ENCODE measurements at regions not wholly inside any gene's neighbourhood (a gene's known extent, or its start where the extent isn't known, plus 50 kb on each side); places are given as distances from the start of the nearest gene placed in this dataset.

DNA sequence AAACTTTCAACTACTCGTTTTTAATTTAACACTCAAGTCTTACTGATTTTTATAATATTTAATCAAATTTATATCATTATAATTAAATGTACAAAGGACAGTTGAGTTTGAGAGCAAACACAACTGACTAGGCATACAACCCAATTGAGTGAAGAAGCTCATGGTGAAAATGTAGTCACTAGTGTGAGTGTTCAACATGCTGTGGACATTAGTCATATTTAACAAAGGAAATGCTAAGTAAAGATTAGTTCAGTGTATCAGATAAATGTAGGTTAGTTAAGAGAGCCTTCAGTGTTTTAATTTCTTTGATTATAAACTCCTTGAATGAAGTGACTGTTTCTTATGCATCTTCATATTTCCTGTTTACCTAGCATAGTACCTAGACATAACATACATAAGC, 444.2 kb upstream of the GOLIM4 start:
- Histone ChIP-seq H4K20me1 (ENCODE audit: insufficient read depth) (no peaks in the 10 kb centered on the region), H3K9me2 (ENCODE audit: insufficient read depth) (no peaks in the 10 kb centered on the region), H3K4me2 (ENCODE audit: unreplicated experiment) (no peak overlapping the region), H3K27ac (no peak overlapping the region), H3K4me3 (no peak overlapping the region), H3K27me3 (replicated peaks; ENCODE audit: insufficient read depth) (no peaks in the 10 kb centered on the region), H3K9me3 (ENCODE audit: low read depth) (no peaks in the 10 kb centered on the region), H3F3A (ENCODE audit: insufficient read depth) (no peaks in the 10 kb centered on the region), H3K36me3 (ENCODE audit: low read depth) (no peaks in the 10 kb centered on the region), H2AFZ (no peak overlapping the region), H3K4me1 (ENCODE audit: insufficient read depth) (no peaks in the 10 kb centered on the region), H3K79me2 (ENCODE audit: insufficient read depth) (no peaks in the 10 kb centered on the region), H3K9ac (no peak overlapping the region)
- TF ChIP-seq EZH2 (IDR thresholded peaks at IDR 0.05; ENCODE audit: insufficient read depth, poor library complexity, severe bottlenecking) (no peak), EZH2phosphoT487 (IDR thresholded peaks at IDR 0.05; ENCODE audit: insufficient read depth, low read depth) (no peak)
- in situ Hi-C loops (cut with MboI) = no loop called here
- DNase-seq = no peak
- WGBS, 2 experiments (ENCODE audit: low coverage in 1 of 2, low lambda C conversion rate in 2 of 2, missing lambda C conversion rate in 2 of 2) = 38 to 45% methylated on average over 1 of the region's 1 CpG

DNA sequence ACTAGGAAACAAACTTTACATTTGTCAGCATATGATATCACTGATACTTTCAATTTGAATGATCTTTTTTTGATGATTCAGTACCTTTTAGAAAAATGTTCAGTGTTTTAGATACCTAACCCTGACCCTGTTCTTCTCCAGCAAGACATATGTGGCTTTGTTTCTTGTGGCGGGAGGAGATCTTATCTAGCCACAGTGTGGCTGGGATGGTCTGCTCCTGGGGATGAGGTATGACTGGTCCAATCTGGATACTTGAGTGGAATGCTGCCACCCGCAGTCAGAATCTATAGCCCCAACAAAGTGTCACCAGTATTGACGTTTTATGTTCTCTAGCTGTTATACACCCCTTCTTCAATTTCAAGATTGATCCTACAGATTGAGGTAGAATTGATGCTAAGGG, 439.0 kb upstream of the GOLIM4 start:
- no peaks in the 10 kb centered on the region for H3K79me2 ChIP-seq (ENCODE audit: insufficient read depth)
- TF ChIP-seq EZH2phosphoT487 (IDR thresholded peaks at IDR 0.05; ENCODE audit: insufficient read depth, low read depth) (no peak), EZH2 (IDR thresholded peaks at IDR 0.05; ENCODE audit: insufficient read depth, poor library complexity, severe bottlenecking) (no peak)
- H3K4me2 ChIP-seq (ENCODE audit: unreplicated experiment) = no peak overlapping the region
- H3K9me3 ChIP-seq (ENCODE audit: low read depth) = no peaks in the 10 kb centered on the region
- no peaks in the 10 kb centered on the region for H3K9me2 ChIP-seq (ENCODE audit: insufficient read depth)
- no peak overlapping the region for H2AFZ ChIP-seq
- no peaks in the 10 kb centered on the region for H3K4me1 ChIP-seq (ENCODE audit: insufficient read depth)
- H3K27me3 ChIP-seq (replicated peaks; ENCODE audit: insufficient read depth) = no peaks in the 10 kb centered on the region
- no peaks in the 10 kb centered on the region for H3F3A ChIP-seq (ENCODE audit: insufficient read depth)
- H3K9ac ChIP-seq = no peak overlapping the region
- no peaks in the 10 kb centered on the region for H3K36me3 ChIP-seq (ENCODE audit: low read depth)
- DNase-seq = no peak
- no peak overlapping the region for H3K4me3 ChIP-seq
- in situ Hi-C loops (cut with MboI) = no loop called here
- H3K27ac ChIP-seq = no peak overlapping the region
- WGBS, 2 experiments (ENCODE audit: low coverage in 1 of 2, low lambda C conversion rate in 2 of 2, missing lambda C conversion rate in 2 of 2) = 32 to 39% methylated on average over 3 of the region's 3 CpGs
- H4K20me1 ChIP-seq (ENCODE audit: insufficient read depth) = no peaks in the 10 kb centered on the region

DNA sequence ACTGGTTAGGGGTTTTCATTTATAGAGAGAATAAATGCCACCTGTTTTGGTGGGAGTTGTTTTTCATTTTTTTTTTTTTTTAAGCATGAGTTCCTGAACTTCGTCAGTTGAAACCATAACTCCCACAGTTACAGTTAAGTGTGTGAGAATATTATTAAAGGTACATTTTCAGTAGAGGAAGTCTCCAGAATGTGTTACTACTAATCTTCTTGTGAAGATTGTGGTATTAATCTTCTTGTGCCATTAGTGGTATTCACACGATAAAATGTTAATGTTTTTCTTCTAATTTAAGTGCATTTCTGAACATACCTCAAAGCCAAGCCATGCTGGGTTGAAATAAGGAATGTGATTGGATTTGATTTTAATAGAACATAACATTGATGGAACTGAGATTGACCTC, 437.9 kb upstream of the GOLIM4 start:
- in situ Hi-C loops (cut with MboI) = no loop called here
- H3F3A ChIP-seq (ENCODE audit: insufficient read depth) = no peaks in the 10 kb centered on the region
- H3K27ac ChIP-seq = no peak overlapping the region
- H3K4me3 ChIP-seq = no peak overlapping the region
- DNase-seq = no peak
- no peak for TF ChIP-seq EZH2phosphoT487 (IDR thresholded peaks at IDR 0.05; ENCODE audit: insufficient read depth, low read depth)
- TF ChIP-seq EZH2 (IDR thresholded peaks at IDR 0.05; ENCODE audit: insufficient read depth, poor library complexity, severe bottlenecking) = no peak
- H2AFZ ChIP-seq = no peak overlapping the region
- H3K9me2 ChIP-seq (ENCODE audit: insufficient read depth) = no peaks in the 10 kb centered on the region
- WGBS, 2 experiments (ENCODE audit: low coverage in 1 of 2, low lambda C conversion rate in 2 of 2, missing lambda C conversion rate in 2 of 2) = 35 to 40% methylated on average over 2 of the region's 2 CpGs
- no peaks in the 10 kb centered on the region for H3K36me3 ChIP-seq (ENCODE audit: low read depth)
- no peaks in the 10 kb centered on the region for H3K4me1 ChIP-seq (ENCODE audit: insufficient read depth)
- no peaks in the 10 kb centered on the region for H4K20me1 ChIP-seq (ENCODE audit: insufficient read depth)
- no peaks in the 10 kb centered on the region for H3K9me3 ChIP-seq (ENCODE audit: low read depth)
- no peak overlapping the region for H3K9ac ChIP-seq
- H3K4me2 ChIP-seq (ENCODE audit: unreplicated experiment) = no peak overlapping the region
- H3K27me3 ChIP-seq (replicated peaks; ENCODE audit: insufficient read depth) = no peaks in the 10 kb centered on the region
- H3K79me2 ChIP-seq (ENCODE audit: insufficient read depth) = no peaks in the 10 kb centered on the region

DNA sequence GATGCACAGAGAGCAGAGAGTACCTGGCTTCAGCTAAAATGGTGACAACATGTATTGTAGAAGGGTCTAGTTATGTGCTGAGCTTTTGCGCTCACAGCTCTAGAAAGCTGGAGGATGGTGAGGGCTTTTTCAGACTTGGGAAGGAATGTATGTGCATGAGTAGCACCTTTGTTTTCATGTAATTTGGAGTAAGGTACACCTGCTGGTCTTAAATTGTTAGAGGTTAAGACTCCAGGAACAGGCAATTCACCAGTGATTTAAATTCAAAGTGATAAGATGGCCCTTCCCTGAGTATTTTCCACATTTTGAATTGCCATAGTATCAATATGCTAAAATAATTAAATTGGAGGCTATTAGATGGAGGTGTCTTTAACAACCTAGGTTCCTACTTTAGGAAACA, 436.4 kb upstream of the GOLIM4 start:
- no peak for DNase-seq
- Histone ChIP-seq H3K27ac (no peak overlapping the region), H3K9ac (no peak overlapping the region), H3K27me3 (replicated peaks; ENCODE audit: insufficient read depth) (no peaks in the 10 kb centered on the region), H3K4me3 (no peak overlapping the region), H4K20me1 (ENCODE audit: insufficient read depth) (no peaks in the 10 kb centered on the region), H3F3A (ENCODE audit: insufficient read depth) (no peaks in the 10 kb centered on the region), H2AFZ (no peak overlapping the region), H3K4me1 (ENCODE audit: insufficient read depth) (no peaks in the 10 kb centered on the region), H3K36me3 (ENCODE audit: low read depth) (no peaks in the 10 kb centered on the region), H3K9me3 (ENCODE audit: low read depth) (no peaks in the 10 kb centered on the region), H3K4me2 (ENCODE audit: unreplicated experiment) (no peak overlapping the region), H3K9me2 (ENCODE audit: insufficient read depth) (no peaks in the 10 kb centered on the region), H3K79me2 (ENCODE audit: insufficient read depth) (no peaks in the 10 kb centered on the region)
- in situ Hi-C loops (cut with MboI) = no loop called here
- no peak for TF ChIP-seq EZH2phosphoT487 (IDR thresholded peaks at IDR 0.05; ENCODE audit: insufficient read depth, low read depth)
- no peak for TF ChIP-seq EZH2 (IDR thresholded peaks at IDR 0.05; ENCODE audit: insufficient read depth, poor library complexity, severe bottlenecking)
- 86 to 92% methylated on average over 1 of the region's 1 CpG for whole genome bisulfite sequencing, 2 experiments (ENCODE audit: low coverage in 1 of 2, low lambda C conversion rate in 2 of 2, missing lambda C conversion rate in 2 of 2)

- H3K4me3 ChIP-seq = no peak overlapping the region
- TF ChIP-seq EZH2 (IDR thresholded peaks at IDR 0.05; ENCODE audit: insufficient read depth, poor library complexity, severe bottlenecking) (no peak), EZH2phosphoT487 (IDR thresholded peaks at IDR 0.05; ENCODE audit: insufficient read depth, low read depth) (no peak)
Observed at GRCh38 chr3:168531116-168531515, 435.4 kb upstream of the GOLIM4 start.

More at GRCh38 chr3:168531116-168531515, 435.4 kb upstream of the GOLIM4 start:
- Histone ChIP-seq H3F3A (ENCODE audit: insufficient read depth) (no peaks in the 10 kb centered on the region), H3K4me1 (ENCODE audit: insufficient read depth) (no peaks in the 10 kb centered on the region), H3K36me3 (ENCODE audit: low read depth) (no peaks in the 10 kb centered on the region), H4K20me1 (ENCODE audit: insufficient read depth) (no peaks in the 10 kb centered on the region), H2AFZ (no peak overlapping the region), H3K9me2 (ENCODE audit: insufficient read depth) (no peaks in the 10 kb centered on the region), H3K9ac (no peak overlapping the region), H3K27me3 (replicated peaks; ENCODE audit: insufficient read depth) (no peaks in the 10 kb centered on the region), H3K4me2 (ENCODE audit: unreplicated experiment) (no peak overlapping the region), H3K9me3 (ENCODE audit: low read depth) (no peaks in the 10 kb centered on the region), H3K79me2 (ENCODE audit: insufficient read depth) (no peaks in the 10 kb centered on the region), H3K27ac (no peak overlapping the region)
- in situ Hi-C loops (cut with MboI) = no loop called here
- WGBS, 2 experiments (ENCODE audit: low coverage in 1 of 2, low lambda C conversion rate in 2 of 2, missing lambda C conversion rate in 2 of 2) = 57 to 62% methylated on average over 4 of the region's 4 CpGs
- no peak for DNase-seq

All from GM23248 (cell line).